ENCODE measurements at regions not wholly inside any gene's neighbourhood (a gene's known extent, or its start where the extent isn't known, plus 50 kb on each side); places are given as distances from the start of the nearest gene placed in this dataset.

GRCh38 chr17:15177343-15177742, 87.8 kb downstream of the PMP22 start:
- Histone ChIP-seq H3K36me3 (ENCODE audit: insufficient read depth, low read length) (no peaks in the 10 kb centered on the region), H3K9me3 (replicated peaks; ENCODE audit: low read length) (no peaks in the 10 kb centered on the region), H3K9ac (ENCODE audit: low read depth, low read length) (no peak overlapping the region), H3K4me1 (ENCODE audit: control insufficient read depth, insufficient read depth, low read length) (no peaks in the 10 kb centered on the region), H3K27me3 (ENCODE audit: control insufficient read depth, insufficient read depth, low read length) (peaks cover 24% of the 10 kb centered on the region), H3K4me2 (ENCODE audit: low read length) (no peak overlapping the region), H3K4me3 (ENCODE audit: low read length) (no peak overlapping the region)

GRCh38 chr17:15175356-15175755, 89.8 kb downstream of the PMP22 start:
- Histone ChIP-seq H3K36me3 (ENCODE audit: insufficient read depth, low read length) (no peaks in the 10 kb centered on the region), H3K4me2 (ENCODE audit: low read length) (no peak overlapping the region), H3K27me3 (ENCODE audit: control insufficient read depth, insufficient read depth, low read length) (peaks cover 24% of the 10 kb centered on the region), H3K9ac (ENCODE audit: low read depth, low read length) (no peak overlapping the region), H3K4me3 (ENCODE audit: low read length) (no peak overlapping the region), H3K9me3 (replicated peaks; ENCODE audit: low read length) (no peaks in the 10 kb centered on the region), H3K4me1 (ENCODE audit: control insufficient read depth, insufficient read depth, low read length) (no peaks in the 10 kb centered on the region)

DNA sequence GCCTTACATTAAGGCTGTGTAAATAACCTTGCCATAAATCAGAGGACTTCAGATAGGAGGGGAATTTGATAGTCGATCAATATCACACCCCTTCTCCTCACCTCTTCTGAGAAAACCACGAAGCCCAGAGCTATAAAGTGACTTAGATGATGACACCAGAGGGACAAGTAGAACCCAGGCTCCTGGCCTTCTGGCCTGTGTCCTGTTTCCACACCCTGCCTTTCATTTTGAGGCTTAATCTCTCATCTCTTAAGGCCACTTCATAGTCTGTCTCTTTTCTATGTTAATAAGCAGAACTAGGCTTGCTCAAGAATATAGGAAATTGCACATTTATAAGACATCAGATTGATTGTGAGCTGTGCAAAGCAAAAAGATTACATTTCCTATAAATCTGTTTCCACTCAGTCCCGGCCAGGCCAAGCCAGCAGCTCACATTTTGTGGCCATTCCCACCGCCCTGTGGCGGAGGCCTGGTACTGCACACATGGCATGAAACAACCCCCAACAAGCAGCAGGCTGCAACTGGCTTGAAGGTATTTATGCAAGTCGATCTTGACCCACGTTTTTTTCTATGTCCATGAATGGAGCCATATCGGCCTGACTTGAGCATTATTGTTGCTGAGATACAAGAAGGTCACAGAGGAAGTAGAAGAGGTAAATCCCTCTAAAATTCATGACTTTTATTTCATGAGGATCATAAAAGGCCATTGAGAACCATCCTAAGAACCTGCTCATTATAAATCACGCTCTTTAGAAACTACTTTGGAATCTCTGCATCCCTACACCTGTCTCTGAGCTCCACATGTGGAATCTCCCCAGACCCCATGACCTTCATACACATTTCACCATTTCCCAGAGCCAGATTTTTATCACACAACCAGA, 93.7 kb downstream of the PMP22 start:
- no peak overlapping the region for H3K4me2 ChIP-seq (ENCODE audit: low read length)
- no peaks in the 10 kb centered on the region for H3K9me3 ChIP-seq (replicated peaks; ENCODE audit: low read length)
- H3K4me1 ChIP-seq (ENCODE audit: control insufficient read depth, insufficient read depth, low read length): peaks cover 6% of the 10 kb centered on the region
- no peaks in the 10 kb centered on the region for H3K27me3 ChIP-seq (ENCODE audit: control insufficient read depth, insufficient read depth, low read length)
- H3K4me3 ChIP-seq (ENCODE audit: low read length): no peak overlapping the region
- no peaks in the 10 kb centered on the region for H3K36me3 ChIP-seq (ENCODE audit: insufficient read depth, low read length)
- no peak overlapping the region for H3K9ac ChIP-seq (ENCODE audit: low read depth, low read length)

DNA sequence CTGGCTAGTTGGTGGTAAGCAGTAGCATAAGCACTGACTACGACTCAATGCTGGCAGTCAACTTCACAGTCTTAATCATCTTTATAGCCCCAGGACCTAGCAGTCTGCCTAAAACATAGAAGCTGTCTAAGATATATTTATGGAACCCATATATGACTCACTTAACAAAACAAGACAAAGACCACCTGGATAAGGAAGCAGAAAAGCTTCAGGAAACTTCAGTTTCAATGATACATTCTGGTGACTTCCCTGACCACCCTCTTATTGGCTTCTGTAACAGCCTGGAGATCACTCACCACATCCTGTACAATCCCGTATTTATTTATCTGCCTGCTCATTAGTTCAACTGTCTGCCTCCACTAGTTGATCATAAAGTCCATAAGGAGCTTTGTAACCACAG, 95.5 kb downstream of the PMP22 start:
- Histone ChIP-seq H3K9me3 (replicated peaks; ENCODE audit: low read length) (no peaks in the 10 kb centered on the region), H3K4me3 (ENCODE audit: low read length) (no peak overlapping the region), H3K4me2 (ENCODE audit: low read length) (no peak overlapping the region), H3K27me3 (ENCODE audit: control insufficient read depth, insufficient read depth, low read length) (no peaks in the 10 kb centered on the region), H3K36me3 (ENCODE audit: insufficient read depth, low read length) (no peaks in the 10 kb centered on the region), H3K4me1 (ENCODE audit: control insufficient read depth, insufficient read depth, low read length) (peaks cover 6% of the 10 kb centered on the region), H3K9ac (ENCODE audit: low read depth, low read length) (no peak overlapping the region)

- no peaks in the 10 kb centered on the region for H3K9me3 ChIP-seq (replicated peaks; ENCODE audit: low read length)
- H3K9ac ChIP-seq (ENCODE audit: low read depth, low read length): no peak overlapping the region
- H3K36me3 ChIP-seq (ENCODE audit: insufficient read depth, low read length): no peaks in the 10 kb centered on the region
- H3K4me2 ChIP-seq (ENCODE audit: low read length): no peak overlapping the region
- no peaks in the 10 kb centered on the region for H3K27me3 ChIP-seq (ENCODE audit: control insufficient read depth, insufficient read depth, low read length)
- H3K4me1 ChIP-seq (ENCODE audit: control insufficient read depth, insufficient read depth, low read length): peaks cover 6% of the 10 kb centered on the region
- no peak overlapping the region for H3K4me3 ChIP-seq (ENCODE audit: low read length)
Observed at GRCh38 chr17:15168379-15168778, 96.7 kb downstream of the PMP22 start.

DNA sequence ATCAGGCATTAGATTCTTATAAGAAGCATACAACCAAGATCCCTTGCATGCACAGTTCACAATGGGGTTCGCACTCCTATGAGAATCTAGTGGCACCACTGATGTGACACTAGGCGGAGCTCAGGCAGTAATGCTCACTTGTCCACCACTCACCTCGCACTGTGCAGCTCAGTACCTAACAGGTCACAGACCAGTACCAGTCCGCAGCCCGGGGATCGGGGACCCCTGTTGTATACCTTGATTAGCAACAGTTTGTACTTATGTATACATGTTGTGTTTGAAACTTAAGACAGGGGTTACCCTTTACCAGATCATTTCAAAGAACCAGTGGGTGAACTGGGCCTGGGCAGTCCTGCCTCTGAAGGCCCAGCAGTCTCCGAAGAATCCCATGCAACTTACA, 103.7 kb downstream of the PMP22 start:
- Histone ChIP-seq H3K9ac (ENCODE audit: low read depth, low read length) (no peak overlapping the region), H3K27me3 (ENCODE audit: control insufficient read depth, insufficient read depth, low read length) (no peaks in the 10 kb centered on the region), H3K9me3 (replicated peaks; ENCODE audit: low read length) (no peaks in the 10 kb centered on the region), H3K36me3 (ENCODE audit: insufficient read depth, low read length) (no peaks in the 10 kb centered on the region), H3K4me3 (ENCODE audit: low read length) (no peak overlapping the region), H3K4me1 (ENCODE audit: control insufficient read depth, insufficient read depth, low read length) (no peaks in the 10 kb centered on the region), H3K4me2 (ENCODE audit: low read length) (no peak overlapping the region)

DNA sequence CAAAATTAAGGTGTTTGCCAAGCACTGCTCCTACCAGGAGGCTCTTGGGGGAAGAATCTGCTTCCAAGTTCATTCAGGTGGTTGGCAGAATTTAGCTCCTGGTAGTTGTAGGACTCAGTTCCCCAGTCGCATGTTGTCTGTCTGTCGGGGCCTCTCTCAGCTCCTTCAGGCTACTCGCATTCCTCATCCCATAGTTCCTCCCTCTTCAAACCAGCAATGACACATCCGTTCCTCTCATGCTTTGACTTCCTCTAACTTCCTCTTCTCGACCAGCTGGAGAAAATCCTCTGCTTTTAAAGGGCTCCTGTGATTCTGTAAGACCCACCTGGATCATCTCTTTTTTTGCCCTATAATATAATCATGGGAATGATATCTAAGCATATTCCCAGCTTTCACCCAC, 108.1 kb downstream of the PMP22 start:
- H3K27me3 ChIP-seq (ENCODE audit: control insufficient read depth, insufficient read depth, low read length): no peaks in the 10 kb centered on the region

DNA sequence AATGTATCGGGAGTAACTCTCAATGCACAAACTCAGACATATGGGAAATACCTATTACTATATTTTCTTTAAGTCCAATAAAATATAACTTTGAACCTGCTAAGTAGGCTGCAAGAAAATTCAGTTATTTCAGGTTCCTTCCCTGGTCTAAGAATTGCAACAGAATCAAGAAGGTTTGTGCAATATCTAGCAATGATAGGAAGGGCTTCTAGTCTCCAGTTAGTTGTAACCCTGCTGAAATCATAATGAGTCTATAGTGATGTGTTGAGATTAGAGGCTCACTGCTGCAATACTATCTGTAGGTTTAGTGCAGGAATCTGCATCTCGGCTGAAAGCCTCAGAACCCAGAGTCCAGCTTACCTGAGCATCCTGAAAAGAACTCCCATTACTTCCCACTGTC, 110.5 kb downstream of the PMP22 start:
- H3K4me2 ChIP-seq (ENCODE audit: low read length): no peak overlapping the region
- peaks cover 6% of the 10 kb centered on the region for H3K4me1 ChIP-seq (ENCODE audit: control insufficient read depth, insufficient read depth, low read length)
- no peaks in the 10 kb centered on the region for H3K27me3 ChIP-seq (ENCODE audit: control insufficient read depth, insufficient read depth, low read length)
- H3K4me3 ChIP-seq (ENCODE audit: low read length): no peak overlapping the region
- H3K9ac ChIP-seq (ENCODE audit: low read depth, low read length): no peak overlapping the region
- no peaks in the 10 kb centered on the region for H3K36me3 ChIP-seq (ENCODE audit: insufficient read depth, low read length)
- no peaks in the 10 kb centered on the region for H3K9me3 ChIP-seq (replicated peaks; ENCODE audit: low read length)

More for the DNA sequence above, 108.1 kb downstream of the PMP22 start:
- no peak overlapping the region for H3K4me3 ChIP-seq (ENCODE audit: low read length)
- H3K9me3 ChIP-seq (replicated peaks; ENCODE audit: low read length): no peaks in the 10 kb centered on the region
- H3K36me3 ChIP-seq (ENCODE audit: insufficient read depth, low read length): no peaks in the 10 kb centered on the region
- H3K9ac ChIP-seq (ENCODE audit: low read depth, low read length): no peak overlapping the region
- no peak overlapping the region for H3K4me2 ChIP-seq (ENCODE audit: low read length)
- peaks cover 6% of the 10 kb centered on the region for H3K4me1 ChIP-seq (ENCODE audit: control insufficient read depth, insufficient read depth, low read length)

GRCh38 chr17:15145621-15146020, 119.5 kb downstream of the PMP22 start:
- H3K4me1 ChIP-seq (ENCODE audit: control insufficient read depth, insufficient read depth, low read length): no peaks in the 10 kb centered on the region

DNA sequence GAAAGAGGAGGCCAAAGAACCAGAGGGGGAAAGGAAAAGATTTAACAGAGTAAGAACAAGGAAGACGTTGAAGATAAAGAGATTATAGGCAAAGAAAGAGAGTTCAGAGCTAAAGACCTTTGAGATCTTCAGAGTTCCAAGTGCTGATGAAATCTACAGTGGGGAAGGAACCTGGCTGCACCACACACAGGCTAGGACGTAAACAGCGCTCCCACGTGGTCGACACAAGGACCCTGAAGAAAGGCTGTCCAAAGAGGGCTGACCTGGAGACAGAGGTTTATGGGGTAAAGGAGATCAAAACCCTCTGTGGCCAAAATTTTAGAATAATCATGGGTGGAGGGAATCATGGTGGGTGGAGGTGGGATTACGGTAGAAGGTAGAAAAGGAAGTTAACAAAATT, 121.6 kb downstream of the PMP22 start:
- no peaks in the 10 kb centered on the region for H3K4me1 ChIP-seq (ENCODE audit: control insufficient read depth, insufficient read depth, low read length)
- H3K4me3 ChIP-seq (ENCODE audit: low read length): no peak overlapping the region
- no peak overlapping the region for H3K4me2 ChIP-seq (ENCODE audit: low read length)
- H3K9ac ChIP-seq (ENCODE audit: low read depth, low read length): no peak overlapping the region
- no peaks in the 10 kb centered on the region for H3K9me3 ChIP-seq (replicated peaks; ENCODE audit: low read length)
- no peaks in the 10 kb centered on the region for H3K36me3 ChIP-seq (ENCODE audit: insufficient read depth, low read length)
- no peaks in the 10 kb centered on the region for H3K27me3 ChIP-seq (ENCODE audit: control insufficient read depth, insufficient read depth, low read length)

More at GRCh38 chr17:15145621-15146020, 119.5 kb downstream of the PMP22 start:
- no peaks in the 10 kb centered on the region for H3K27me3 ChIP-seq (ENCODE audit: control insufficient read depth, insufficient read depth, low read length)
- no peak overlapping the region for H3K4me2 ChIP-seq (ENCODE audit: low read length)
- no peak overlapping the region for H3K4me3 ChIP-seq (ENCODE audit: low read length)
- H3K9me3 ChIP-seq (replicated peaks; ENCODE audit: low read length): no peaks in the 10 kb centered on the region
- no peak overlapping the region for H3K9ac ChIP-seq (ENCODE audit: low read depth, low read length)
- H3K36me3 ChIP-seq (ENCODE audit: insufficient read depth, low read length): no peaks in the 10 kb centered on the region

GRCh38 chr17:15134363-15134762, 130.8 kb downstream of the PMP22 start:
- no peaks in the 10 kb centered on the region for H3K27me3 ChIP-seq (ENCODE audit: control insufficient read depth, insufficient read depth, low read length)
- no peak overlapping the region for H3K4me2 ChIP-seq (ENCODE audit: low read length)
- no peaks in the 10 kb centered on the region for H3K36me3 ChIP-seq (ENCODE audit: insufficient read depth, low read length)
- no peaks in the 10 kb centered on the region for H3K9me3 ChIP-seq (replicated peaks; ENCODE audit: low read length)
- no peak overlapping the region for H3K4me3 ChIP-seq (ENCODE audit: low read length)
- H3K4me1 ChIP-seq (ENCODE audit: control insufficient read depth, insufficient read depth, low read length): no peaks in the 10 kb centered on the region
- H3K9ac ChIP-seq (ENCODE audit: low read depth, low read length): no peak overlapping the region

DNA sequence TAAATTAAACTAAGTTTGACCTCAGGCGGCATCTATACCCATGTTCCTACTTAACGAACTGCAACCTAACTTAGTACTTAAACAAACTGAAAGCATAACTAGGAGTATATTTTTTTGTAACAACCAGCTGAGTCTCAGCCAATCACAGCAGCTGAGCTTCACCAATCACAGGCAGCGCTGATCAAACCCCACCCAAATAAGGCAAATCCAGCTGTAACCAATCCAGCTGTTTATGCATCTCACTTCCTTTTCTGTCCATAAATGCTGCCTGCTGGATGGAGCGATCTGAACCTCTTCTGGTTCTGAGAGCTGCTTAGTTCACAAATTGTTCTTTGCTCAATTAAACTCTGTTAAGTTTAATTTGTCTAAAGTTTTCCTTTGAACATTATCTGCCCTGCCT, 131.3 kb downstream of the PMP22 start:
- Histone ChIP-seq H3K36me3 (ENCODE audit: insufficient read depth, low read length) (no peaks in the 10 kb centered on the region), H3K4me3 (ENCODE audit: low read length) (no peak overlapping the region), H3K4me2 (ENCODE audit: low read length) (no peak overlapping the region), H3K9me3 (replicated peaks; ENCODE audit: low read length) (no peaks in the 10 kb centered on the region), H3K27me3 (ENCODE audit: control insufficient read depth, insufficient read depth, low read length) (no peaks in the 10 kb centered on the region), H3K9ac (ENCODE audit: low read depth, low read length) (no peak overlapping the region), H3K4me1 (ENCODE audit: control insufficient read depth, insufficient read depth, low read length) (no peaks in the 10 kb centered on the region)

Data from skeletal muscle satellite cell (primary cell).